HG02678 (cell line): ENCODE measurements at regions not wholly inside any gene's neighbourhood (a gene's known extent, or its start where the extent isn't known, plus 50 kb on each side); places are given as distances from the start of the nearest gene placed in this dataset.
"Not testable (repeated sequence)": the region's sequence is repeated elsewhere in the genome, so short reads cannot be mapped to it uniquely, and the experiment has no call there.

Source experiments
- ATAC-seq: cut with Tn5 transposase; IDR thresholded peaks from one replicate; pipeline ENCODE4 v1.9.1; 2021; ENCODE audit warnings: mild to moderate bottlenecking, moderate library complexity; ENCODE audit not compliant: unreplicated experiment

- no peak for ATAC-seq
These were observed 991.1 kb downstream of the GBE1 start for GRCh38 chr3:80770106-80771074.

GRCh38 chr3:80769683-80770082, 991.8 kb downstream of the GBE1 start:
- ATAC-seq, result no peak

- ATAC-seq, result no peak
These were observed 993.8 kb downstream of the GBE1 start for GRCh38 chr3:80767604-80768003.

- no peak for ATAC-seq
These were observed 987.2 kb upstream of the ROBO1 start for GRCh38 chr3:80754969-80755368.

- ATAC-seq, result no peak
These were observed 985.2 kb upstream of the ROBO1 start for GRCh38 chr3:80753021-80753420.

- no peak for ATAC-seq
These were observed 982.8 kb upstream of the ROBO1 start for GRCh38 chr3:80750637-80751036.

DNA sequence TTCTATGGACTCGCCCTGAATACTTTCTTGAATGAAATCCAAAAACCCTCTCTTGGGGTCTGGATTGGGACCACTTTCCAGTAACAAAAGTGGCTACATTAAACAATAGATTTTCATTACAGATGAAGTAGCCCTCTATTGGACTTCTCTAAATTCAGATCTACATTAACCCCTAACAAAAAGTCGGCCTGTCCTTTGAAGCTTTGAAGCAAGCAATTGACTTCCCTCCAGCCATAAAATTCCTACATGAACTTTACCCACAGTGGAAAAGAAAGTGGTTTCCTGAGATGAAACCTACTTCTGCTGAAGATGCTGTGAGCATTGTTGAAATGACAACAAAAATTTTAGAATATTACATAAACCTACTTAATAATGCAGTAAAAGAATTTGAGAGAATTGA, 967.1 kb upstream of the ROBO1 start:
- ATAC-seq, result no peak

DNA sequence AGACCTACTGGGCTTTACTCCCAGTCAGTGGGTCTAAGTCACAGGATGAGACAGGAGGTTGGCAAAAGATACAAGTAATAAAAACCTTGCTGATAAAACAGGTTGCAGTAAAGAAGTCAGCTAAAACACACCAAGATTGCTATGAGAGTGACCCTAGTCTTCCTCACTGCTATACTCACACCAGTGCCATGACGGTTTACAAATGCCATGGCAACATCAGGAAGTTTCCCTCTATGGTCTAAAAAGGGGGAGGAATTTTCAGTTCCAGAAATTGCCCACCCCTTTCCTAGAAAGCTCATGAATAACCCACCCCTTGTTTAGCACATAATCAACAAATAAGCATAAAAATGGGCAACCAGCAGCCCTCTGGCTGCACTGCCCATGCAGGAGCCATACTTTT, 966.7 kb upstream of the ROBO1 start:
- no peak for ATAC-seq

GRCh38 chr3:80733522-80734176, 965.9 kb upstream of the ROBO1 start:
- no peak for ATAC-seq

DNA sequence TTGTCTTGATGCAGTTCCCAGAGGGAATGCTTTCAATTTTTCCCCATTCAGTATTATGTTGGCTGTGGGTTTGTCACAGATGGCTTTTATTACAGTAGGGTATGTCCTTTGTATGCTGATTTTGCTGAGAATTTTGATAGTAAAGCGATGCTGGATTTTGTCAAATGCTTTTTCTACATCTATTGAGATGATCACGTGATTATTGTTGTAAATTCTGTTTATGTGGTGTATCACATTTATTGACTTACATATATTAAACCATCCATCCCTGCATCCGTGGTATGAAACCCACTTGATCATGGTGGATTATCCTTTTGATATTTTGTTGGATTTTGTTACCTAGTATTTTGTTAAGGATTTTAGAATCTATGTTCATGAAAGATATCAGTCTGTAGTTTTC, 959.8 kb upstream of the ROBO1 start:
- not testable (repeated sequence) for ATAC-seq

DNA sequence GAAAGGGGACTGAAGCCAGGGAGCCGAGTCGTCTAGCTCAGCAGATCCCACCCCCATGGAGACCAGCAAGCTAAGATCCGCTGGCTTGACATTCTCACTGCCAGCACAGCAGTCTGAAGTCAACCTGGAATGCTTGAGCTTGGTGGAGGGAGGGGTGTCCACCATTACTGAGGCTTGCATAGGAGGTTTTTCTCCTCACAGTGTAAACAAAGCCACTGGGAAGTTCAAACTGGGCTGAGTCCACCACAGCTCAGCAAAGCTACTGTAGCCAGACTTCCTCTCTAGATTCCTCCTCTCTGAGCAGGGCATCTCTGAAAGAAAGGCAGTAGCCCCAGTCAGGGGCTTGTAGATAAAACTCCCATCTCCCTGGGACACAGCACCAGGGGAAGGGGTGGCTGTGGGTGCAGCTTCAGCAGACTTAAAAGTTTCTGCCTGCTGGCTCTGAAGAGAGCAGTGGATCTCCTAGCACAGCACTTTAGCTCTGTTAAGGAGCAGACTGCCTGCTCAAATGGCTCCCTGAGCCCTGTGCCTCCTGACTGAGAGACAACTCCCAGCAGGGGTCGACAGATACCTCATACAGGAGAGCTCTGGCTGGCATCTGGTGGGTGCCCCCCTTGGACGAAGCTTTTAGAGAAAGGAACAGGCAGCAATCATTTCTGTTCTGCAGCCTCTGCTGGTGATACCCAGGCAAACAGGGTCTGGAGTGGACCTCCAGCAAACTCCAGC, 942.0 kb upstream of the ROBO1 start:
- not testable (repeated sequence) for ATAC-seq

DNA sequence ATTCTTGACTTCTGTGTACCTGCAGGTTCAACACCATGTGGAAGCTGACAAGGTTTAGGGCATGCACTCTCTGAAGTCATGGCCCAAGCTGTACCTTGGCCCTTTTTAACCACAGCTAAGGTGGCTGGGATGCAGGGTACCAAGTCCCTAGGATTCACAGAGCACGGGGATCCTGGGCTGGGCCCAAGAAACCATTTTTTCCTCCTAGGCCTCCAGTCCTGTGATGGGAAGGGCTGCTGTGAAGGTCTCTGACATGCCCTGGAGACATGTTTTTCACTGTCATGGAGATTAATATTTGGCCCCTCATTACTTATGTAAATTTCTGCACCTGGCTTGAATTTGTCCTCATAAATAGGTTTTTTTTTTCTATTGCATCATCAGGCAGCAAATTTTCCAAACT, 937.5 kb upstream of the ROBO1 start:
- ATAC-seq, result no peak

- ATAC-seq, result no peak
These were observed 933.6 kb upstream of the ROBO1 start for GRCh38 chr3:80701349-80701748.

DNA sequence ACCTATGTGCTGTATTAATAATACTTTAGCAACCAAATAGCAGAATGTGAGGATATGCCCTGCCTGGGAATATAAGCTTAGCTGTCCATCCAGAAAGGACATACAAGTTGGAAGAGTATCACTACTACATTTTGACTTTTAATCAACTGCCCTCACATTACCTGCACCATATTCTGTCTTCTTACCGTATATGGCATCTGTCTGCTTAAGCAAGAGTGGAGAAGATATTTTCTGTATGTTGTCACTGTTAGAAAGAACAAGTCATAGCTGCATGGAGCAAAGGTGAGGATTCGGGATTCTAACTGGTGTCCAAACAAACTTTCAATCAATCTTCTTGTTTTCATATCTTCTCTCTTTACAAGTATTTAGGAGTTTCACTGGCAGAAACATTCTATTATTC, 929.5 kb upstream of the ROBO1 start:
- ATAC-seq, result no peak

- ATAC-seq, result no peak
These were observed 928.5 kb upstream of the ROBO1 start for GRCh38 chr3:80696280-80696679.

DNA sequence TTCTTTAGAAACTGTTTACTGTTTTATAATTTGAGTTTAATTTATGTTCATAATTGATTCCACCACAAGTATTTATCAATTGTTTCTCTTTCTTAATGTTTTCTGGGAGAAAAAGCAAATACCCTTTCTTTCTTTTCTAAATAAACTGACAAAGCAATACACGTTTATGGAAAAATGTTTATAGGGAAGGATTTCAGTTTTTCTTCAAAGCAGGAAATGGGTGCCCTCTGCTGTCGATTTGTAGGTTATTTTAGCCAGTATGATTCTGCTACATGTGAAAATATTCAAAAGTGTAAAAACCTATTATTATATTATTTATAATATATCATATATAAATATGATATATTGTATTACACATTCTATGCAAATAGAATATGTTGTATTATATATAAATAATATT, 921.0 kb upstream of the ROBO1 start:
- ATAC-seq, result no peak

DNA sequence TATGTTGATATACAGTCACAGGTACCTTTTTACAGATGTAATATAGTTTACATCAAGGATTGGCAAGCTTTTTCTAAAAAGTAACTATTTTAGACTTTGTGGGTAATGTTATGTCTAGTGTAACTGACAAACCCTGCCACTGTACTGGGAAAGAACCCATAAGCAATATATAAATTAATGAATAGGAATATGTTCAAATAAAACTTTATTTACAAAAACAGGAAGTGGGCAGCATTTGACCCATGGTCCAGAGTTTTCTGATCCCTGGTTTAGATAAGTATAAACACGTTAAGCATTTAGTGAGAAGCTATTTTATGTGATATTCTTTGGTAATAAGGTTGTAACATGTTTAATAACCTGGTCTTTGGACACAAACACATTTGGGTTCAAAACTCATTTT, 915.2 kb upstream of the ROBO1 start:
- no peak for ATAC-seq

GRCh38 chr3:80682235-80682634, 914.4 kb upstream of the ROBO1 start:
- ATAC-seq, result no peak

- ATAC-seq, result no peak
These were observed 910.0 kb upstream of the ROBO1 start for GRCh38 chr3:80677796-80678195.

GRCh38 chr3:80676866-80677265, 909.1 kb upstream of the ROBO1 start:
- ATAC-seq, result no peak

DNA sequence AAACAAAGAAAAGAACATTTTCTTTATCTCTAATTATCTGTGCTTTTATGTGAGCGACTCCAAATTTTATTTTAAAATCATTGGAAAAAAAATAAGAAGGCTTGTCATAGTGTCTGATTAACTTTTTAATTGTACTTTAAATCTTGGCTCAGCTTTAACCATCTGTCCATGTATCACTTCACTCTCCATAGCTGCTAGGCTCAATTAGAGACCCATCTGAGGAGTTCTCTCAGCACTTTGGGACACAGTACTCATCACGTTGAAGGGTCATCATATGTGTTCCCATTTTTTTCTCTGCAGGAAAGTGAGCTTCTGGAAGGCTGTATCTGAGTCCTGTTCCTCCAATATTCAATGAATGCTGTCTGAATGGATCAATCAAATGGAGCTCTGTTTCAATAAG, 908.5 kb upstream of the ROBO1 start:
- ATAC-seq, result no peak

GRCh38 chr3:80675790-80676189, 908.0 kb upstream of the ROBO1 start:
- no peak for ATAC-seq
